H54 (cell line): ENCODE measurements at regions not wholly inside any gene's neighbourhood (a gene's known extent, or its start where the extent isn't known, plus 50 kb on each side); places are given as distances from the start of the nearest gene placed in this dataset.

Experiments used
- DNase-seq: peaks from one replicate; pipeline ENCODE4 v3.0.0; 2011; ENCODE audit warnings: low spot score, mixed read lengths; ENCODE audit not compliant: insufficient read length
- FAIRE-seq: peaks from 3 replicates; lab custom pipeline; 2011; peaks lifted over from hg19 to GRCh38; lab: Jason Lieb, UNC
- POLR2A ChIP-seq: IDR thresholded peaks from 2 replicates; pipeline ENCODE4 v1.6.1; 2011; ENCODE audit warnings: low read depth, mild to moderate bottlenecking, low read length

GRCh38 chr1:108059945-108060344 lies 95.0 kb upstream of the VAV3 start:
- TF ChIP-seq POLR2A: no peak
- no peak for FAIRE-seq
- DNase-seq: no peak

GRCh38 chr1:108057541-108057940 lies 92.6 kb upstream of the VAV3 start:
- no peak for FAIRE-seq
- DNase-seq: no peak
- TF ChIP-seq POLR2A: no peak

DNA sequence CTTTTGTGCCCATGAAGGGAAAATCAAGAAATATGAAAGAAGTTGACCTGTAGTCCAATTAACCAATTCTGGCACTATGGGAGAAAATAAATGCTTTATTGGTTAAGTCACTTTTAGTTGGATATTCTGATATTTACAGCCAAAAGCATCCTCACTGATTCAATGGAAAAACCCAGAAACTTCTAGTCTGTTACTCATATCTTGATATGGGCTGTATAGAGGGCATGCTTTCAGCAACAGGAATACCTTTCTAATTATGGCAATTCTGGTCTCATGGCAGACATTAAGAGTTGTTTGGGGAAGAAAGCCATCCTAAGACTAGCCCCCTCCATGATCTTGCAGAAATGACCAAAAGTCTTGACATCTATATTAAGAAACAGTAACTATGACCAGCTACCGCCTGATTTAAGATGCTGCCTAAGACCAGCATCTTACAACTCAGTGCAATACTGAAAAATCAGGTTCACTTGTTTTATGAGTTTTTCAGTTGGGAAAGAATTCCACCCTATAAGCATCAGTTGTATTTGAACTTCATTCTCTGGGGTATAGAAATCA lies 91.5 kb upstream of the VAV3 start:
- FAIRE-seq: no peak
- DNase-seq: no peak
- TF ChIP-seq POLR2A: no peak

- DNase-seq: no peak
- no peak for TF ChIP-seq POLR2A
- no peak for FAIRE-seq
Measured at GRCh38 chr1:108055387-108055786, 90.4 kb upstream of the VAV3 start.

- FAIRE-seq (no peak), DNase-seq (no peak)
- TF ChIP-seq POLR2A: no peak
Measured at GRCh38 chr1:108054396-108054795, 89.4 kb upstream of the VAV3 start.

DNA sequence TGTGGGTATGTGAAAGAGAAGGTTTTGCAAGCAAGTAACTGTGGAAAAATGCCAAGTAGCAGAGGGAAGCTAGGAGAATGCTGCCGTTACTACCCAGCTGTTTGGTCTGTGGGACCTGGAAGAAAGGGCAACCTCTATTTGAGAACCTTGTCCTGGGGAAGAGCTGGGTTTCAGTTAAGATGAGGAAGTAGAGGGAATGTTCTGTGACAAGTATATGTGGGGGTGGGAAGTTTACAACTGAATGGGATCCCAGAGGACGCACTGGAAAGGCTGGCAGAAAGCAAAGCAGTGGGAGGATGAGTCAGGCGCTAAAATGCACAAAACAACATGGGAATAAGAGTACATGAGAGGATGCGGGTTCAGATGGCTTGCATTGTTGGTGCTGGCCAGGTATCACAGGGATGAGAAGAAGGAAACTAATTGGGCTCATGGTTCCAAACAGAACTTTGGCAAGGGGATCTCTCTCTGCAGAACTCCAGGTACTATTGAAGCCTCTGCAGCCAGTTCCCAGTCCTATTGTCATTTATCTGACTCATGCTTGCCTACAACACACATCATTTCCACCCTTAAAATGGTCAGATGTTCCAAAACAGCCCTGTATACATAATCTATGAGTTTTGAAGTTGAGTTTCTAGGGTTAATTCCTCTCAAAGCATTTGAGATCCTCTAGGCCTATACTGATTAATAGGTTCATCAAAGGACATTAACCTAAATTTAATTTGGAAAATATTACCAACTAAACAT lies 88.5 kb upstream of the VAV3 start:
- FAIRE-seq (no peak), DNase-seq (no peak)
- TF ChIP-seq POLR2A: no peak

DNA sequence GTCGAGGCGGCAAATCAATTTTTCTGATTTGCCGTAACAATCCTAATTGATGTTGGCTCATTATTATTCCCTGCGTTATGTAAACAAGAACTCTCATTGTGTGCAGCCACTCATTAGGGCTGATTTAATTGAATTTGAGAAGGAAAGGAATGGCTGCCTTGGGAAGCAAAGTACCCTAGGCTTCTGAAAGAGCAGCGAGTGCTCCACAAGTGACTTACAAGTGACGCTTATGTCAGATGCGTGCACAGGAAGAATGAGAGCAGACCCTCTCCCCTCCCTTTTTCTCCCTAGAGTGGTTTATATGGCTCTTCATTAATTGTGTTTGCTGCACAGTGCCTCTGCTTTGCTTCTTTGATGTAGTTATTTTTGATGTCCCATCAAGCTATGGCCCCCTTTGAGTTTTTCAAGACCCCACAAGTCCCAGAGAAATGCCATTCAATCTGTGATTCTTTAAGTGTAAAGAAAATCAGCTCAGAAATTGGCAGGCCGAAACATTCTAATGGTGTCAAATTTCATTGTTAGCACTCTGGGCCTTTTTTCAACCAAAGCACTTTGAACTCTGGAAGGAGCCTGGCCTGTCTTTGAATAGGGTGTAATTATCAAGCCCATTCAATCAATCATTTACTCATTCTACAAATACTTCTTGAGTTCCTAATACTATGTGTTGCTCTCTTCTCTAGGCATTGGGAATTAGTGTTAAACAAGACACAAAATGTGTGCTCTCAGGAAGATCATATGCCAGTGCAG lies 86.8 kb upstream of the VAV3 start:
- FAIRE-seq: no peak
- no peak for TF ChIP-seq POLR2A
- no peak for DNase-seq

GRCh38 chr1:108050911-108051629 lies 86.1 kb upstream of the VAV3 start:
- FAIRE-seq (no peak), DNase-seq (no peak)
- no peak for TF ChIP-seq POLR2A

- FAIRE-seq (peak; percentile 68), DNase-seq (no peak)
- TF ChIP-seq POLR2A: no peak
Measured at GRCh38 chr1:108050158-108050557, 85.2 kb upstream of the VAV3 start.

DNA sequence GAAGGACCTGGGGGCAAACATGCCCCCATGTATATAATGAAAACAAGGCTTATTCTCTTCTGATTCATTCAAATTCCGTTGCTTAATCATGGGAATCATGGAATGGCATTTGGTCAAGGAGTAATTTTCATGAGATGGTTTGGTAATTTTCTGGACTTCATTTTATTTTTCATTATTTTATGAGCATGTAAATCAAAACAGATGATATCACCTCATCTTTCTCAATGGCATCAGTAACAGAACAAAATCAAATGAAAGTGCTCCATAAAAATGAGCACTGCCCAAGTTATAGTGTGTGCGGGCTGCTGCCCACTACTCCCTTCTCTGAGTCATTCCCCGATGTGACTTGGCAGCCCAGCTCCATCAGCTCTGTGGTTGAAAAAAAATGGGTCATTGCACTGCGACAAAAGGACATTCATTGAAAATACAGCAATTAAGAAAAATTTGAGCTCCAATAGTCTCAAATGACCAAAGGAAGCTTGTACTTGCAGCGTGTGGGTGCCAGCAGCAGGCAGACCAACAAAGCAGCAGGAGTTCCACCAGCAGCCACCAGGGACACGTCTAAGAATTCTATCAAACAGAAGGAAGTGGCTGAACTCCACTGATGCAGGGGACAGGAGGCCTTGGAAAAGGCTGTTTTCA lies 84.3 kb upstream of the VAV3 start:
- peak; percentile 31 for DNase-seq
- FAIRE-seq: peak; percentile 30
- no peak for TF ChIP-seq POLR2A

DNA sequence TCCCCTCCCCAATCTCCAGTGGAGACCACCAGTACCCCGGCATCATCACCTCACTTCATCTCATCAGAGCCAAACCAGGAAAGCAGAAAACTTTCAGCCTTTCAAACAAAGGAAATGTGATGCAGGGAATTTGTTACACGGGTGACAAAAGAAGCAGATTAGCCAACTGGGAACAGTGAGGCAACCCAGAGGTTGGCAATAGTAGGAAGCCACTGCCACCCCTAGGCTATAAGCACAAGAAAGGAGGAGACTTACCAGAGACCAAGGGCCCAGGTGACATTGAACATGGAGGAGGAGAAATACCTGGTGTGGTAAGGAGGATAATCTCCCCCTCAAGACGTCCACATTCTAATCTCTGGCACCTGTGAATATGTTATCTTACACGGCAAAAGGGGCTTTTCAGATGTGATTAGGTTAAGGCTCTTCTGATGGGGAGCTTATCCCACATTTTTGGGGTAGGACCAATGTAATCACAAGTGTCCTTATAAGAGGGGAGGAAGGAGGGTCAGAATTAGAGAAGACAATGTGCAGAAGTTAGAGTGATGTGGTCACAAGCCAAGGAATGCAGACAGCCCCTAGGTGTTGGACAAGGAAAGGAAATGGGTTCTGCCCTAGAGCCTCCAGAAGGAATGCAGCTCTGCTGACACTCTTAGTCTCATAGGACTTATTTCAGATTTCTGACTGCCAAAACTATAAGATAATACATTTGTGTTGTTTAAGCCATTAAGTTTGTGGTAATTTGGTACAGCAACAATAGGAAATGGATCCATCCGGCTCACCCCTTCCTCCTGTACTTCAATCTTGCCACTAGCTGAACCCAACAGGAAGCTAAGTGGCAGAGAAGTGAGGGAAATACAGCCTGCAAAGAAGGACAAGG lies 83.6 kb upstream of the VAV3 start:
- DNase-seq (no peak), FAIRE-seq (no peak)
- TF ChIP-seq POLR2A: no peak

GRCh38 chr1:108047085-108047484 lies 82.1 kb upstream of the VAV3 start:
- TF ChIP-seq POLR2A: no peak
- DNase-seq (no peak), FAIRE-seq (no peak)

DNA sequence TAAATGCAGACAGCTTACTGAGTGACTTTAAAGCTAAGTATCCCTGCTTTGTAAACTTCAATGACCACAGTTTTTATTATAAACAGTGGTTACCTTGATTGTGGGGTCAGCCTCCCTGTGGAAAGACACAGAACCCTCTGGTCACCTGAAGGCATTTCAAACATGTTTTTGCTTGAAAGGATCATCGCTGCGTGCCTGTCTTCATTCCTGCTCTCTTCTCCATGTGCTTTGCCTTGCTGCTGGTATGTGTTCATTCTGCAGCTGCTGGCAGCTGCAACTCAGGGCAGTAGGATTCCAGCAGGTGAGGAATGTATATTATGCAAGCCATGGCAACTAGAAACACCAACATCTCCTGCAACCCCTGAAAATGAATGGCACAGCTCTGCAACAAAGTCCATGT lies 81.0 kb upstream of the VAV3 start:
- no peak for TF ChIP-seq POLR2A
- DNase-seq: no peak
- no peak for FAIRE-seq
